Tibial nerve (tissue), 4 donors: ENCODE measurements at regions not wholly inside any gene's neighbourhood (a gene's known extent, or its start where the extent isn't known, plus 50 kb on each side); places are given as distances from the start of the nearest gene placed in this dataset.

ENCODE experiments used
- EP300 ChIP-seq, 2 donors: sonication (generic); formaldehyde crosslinking; IDR thresholded peaks; one replicate each; pipeline ENCODE4 v1.6.1; 2017; ENCODE audit warnings: antibody characterized with exemption in 2 of 2, mild to moderate bottlenecking in 1 of 2
- TF ChIP-seq, protein P1 (sequence below), 5 experiments: fragments of 200-600 bp in 3 of 5; fragments of 450-650 bp in 2 of 5; sonication (generic) in 3 of 5; IDR thresholded peaks; one replicate each; pipeline ENCODE4 v1.5.1; 2016 to 2019; ENCODE audit warnings: antibody characterized with exemption in 5 of 5, mild to moderate bottlenecking in 3 of 5, moderate library complexity in 2 of 5

DNA sequence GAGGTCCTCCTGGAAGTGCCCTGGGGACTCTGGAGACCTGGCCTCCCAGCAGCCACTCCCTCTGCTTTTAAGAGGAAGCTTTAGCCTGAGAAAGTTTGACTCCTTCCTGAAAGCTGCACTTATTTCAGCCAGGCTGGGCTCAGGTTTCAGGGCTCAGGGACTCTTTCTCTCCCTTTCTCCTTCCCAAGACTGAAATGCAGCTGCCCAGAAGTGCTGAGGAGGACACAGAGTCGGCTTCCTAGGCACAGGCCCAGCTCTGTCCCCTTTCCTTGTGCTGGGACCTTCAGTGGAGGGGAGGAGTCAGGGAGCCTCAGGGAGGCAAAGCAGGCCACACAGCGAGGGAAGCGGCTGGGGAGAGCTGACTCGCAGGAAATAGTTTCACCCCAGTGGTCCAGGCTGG, 137.3 kb downstream of the NAV1 start:
- TF ChIP-seq, protein P1, sequence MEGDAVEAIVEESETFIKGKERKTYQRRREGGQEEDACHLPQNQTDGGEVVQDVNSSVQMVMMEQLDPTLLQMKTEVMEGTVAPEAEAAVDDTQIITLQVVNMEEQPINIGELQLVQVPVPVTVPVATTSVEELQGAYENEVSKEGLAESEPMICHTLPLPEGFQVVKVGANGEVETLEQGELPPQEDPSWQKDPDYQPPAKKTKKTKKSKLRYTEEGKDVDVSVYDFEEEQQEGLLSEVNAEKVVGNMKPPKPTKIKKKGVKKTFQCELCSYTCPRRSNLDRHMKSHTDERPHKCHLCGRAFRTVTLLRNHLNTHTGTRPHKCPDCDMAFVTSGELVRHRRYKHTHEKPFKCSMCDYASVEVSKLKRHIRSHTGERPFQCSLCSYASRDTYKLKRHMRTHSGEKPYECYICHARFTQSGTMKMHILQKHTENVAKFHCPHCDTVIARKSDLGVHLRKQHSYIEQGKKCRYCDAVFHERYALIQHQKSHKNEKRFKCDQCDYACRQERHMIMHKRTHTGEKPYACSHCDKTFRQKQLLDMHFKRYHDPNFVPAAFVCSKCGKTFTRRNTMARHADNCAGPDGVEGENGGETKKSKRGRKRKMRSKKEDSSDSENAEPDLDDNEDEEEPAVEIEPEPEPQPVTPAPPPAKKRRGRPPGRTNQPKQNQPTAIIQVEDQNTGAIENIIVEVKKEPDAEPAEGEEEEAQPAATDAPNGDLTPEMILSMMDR (IDR thresholded peaks at IDR 0.05): no peak
- no peak for TF ChIP-seq EP300 (IDR thresholded peaks at IDR 0.05)
